Prostate gland (tissue), 2 donors: ENCODE measurements at regions not wholly inside any gene's neighbourhood (a gene's known extent, or its start where the extent isn't known, plus 50 kb on each side); places are given as distances from the start of the nearest gene placed in this dataset.

Experiments
- DNase-seq: peaks from one replicate; pipeline ENCODE4 v3.0.0-alpha.2; 2019; ENCODE audit warnings: low spot score
- H3K27ac ChIP-seq, 2 donors: fragments of 200-600 bp; sonication (generic); 2 replicates each; pipeline ENCODE4 v1.5.1; 2017 to 2019
- H3K27me3 ChIP-seq: fragments of 200-600 bp; sonication (generic); replicated peaks from 2 replicates; pipeline ENCODE4 v1.5.1; 2019; ENCODE audit not compliant: insufficient read depth
- H3K36me3 ChIP-seq, 2 donors: fragments of 200-600 bp; sonication (generic); 1 replicate in 1 of 2; 2 replicates in 1 of 2; pipeline versions ENCODE4 v1.5.1 to v1.8.1; 2017 to 2019
- H3K4me1 ChIP-seq: fragments of 200-600 bp; sonication (generic); replicated peaks from 2 replicates; pipeline ENCODE4 v1.5.1; 2019
- H3K4me3 ChIP-seq, 2 donors: fragments of 200-600 bp; sonication (generic); 2 replicates each; pipeline ENCODE4 v1.5.1; 2017 to 2019
- H3K9me3 ChIP-seq: fragments of 200-600 bp; sonication (generic); 2 replicates; pipeline ENCODE4 v1.5.1; 2017
- CTCF ChIP-seq, 4 experiments: fragments of 200-600 bp in 2 of 4; fragments of 450-650 bp in 2 of 4; sonication (generic) in 2 of 4; IDR thresholded peaks; 1 replicate in 3 of 4; 2 replicates in 1 of 4; pipeline ENCODE4 v1.5.1; 2016 to 2019; ENCODE audit warnings: antibody characterized with exemption in 4 of 4, mild to moderate bottlenecking in 2 of 4, moderate library complexity in 2 of 4
- POLR2A ChIP-seq: fragments of 450-650 bp; IDR thresholded peaks from one replicate; pipeline ENCODE4 v1.6.1; 2016; ENCODE audit warnings: antibody characterized with exemption, mild to moderate bottlenecking
- POLR2AphosphoS5 ChIP-seq: sonication (generic); formaldehyde crosslinking; IDR thresholded peaks from one replicate; pipeline ENCODE4 v1.6.1; 2017; ENCODE audit warnings: antibody characterized with exemption
- WGBS: methylation state at CpG from one replicate; pipeline ENCODE4 v1.1.5; 2018; 5-methylcytosine and 5-hydroxymethylcytosine counted together
- intact Hi-C: fragments of 100-400 bp; cut with DNase I; formaldehyde crosslinking; loops from one replicate; pipeline ENCODE4 v1.14.2; 2022

- TF ChIP-seq POLR2A, result no peak
- no peak for TF ChIP-seq POLR2AphosphoS5
- TF ChIP-seq CTCF (IDR thresholded peaks at IDR 0.05), result no peak
- Histone ChIP-seq H3K27me3 (peaks cover 3% of the 10 kb centered on the region), H3K9me3 (no peaks in the 10 kb centered on the region), H3K4me3 (no peak overlapping the region), H3K27ac (no peak overlapping the region), H3K4me1 (no peaks in the 10 kb centered on the region), H3K36me3 (no peaks in the 10 kb centered on the region)
- WGBS, result 94% methylated on average over 23 of the region's 23 CpGs
- intact Hi-C loops, result no loop called here
- no peak for DNase-seq
Observed at GRCh38 chr13:111407381-111408131, 87.1 kb downstream of the TEX29 start.

GRCh38 chr13:111409413-111409812 lies 89.0 kb downstream of the TEX29 start:
- Histone ChIP-seq H3K36me3 (no peaks in the 10 kb centered on the region), H3K9me3 (no peaks in the 10 kb centered on the region), H3K27ac (no peak overlapping the region), H3K4me1 (no peaks in the 10 kb centered on the region), H3K27me3 (peaks cover 11% of the 10 kb centered on the region), H3K4me3 (no peak overlapping the region)
- WGBS, result 62% methylated on average over 10 of the region's 10 CpGs
- intact Hi-C loops, result no loop called here
- TF ChIP-seq POLR2AphosphoS5, result no peak
- TF ChIP-seq POLR2A, result no peak
- no peak for TF ChIP-seq CTCF (IDR thresholded peaks at IDR 0.05)
- DNase-seq, result no peak

- no peak overlapping the region for H3K4me3 ChIP-seq
- H3K27ac ChIP-seq, result no peak overlapping the region
- no peak for DNase-seq
- H3K9me3 ChIP-seq, result no peaks in the 10 kb centered on the region
- 68% methylated on average over 27 of the region's 27 CpGs for WGBS
- no peak for TF ChIP-seq POLR2AphosphoS5
- no peak for TF ChIP-seq CTCF (IDR thresholded peaks at IDR 0.05)
- TF ChIP-seq POLR2A, result no peak
- no peaks in the 10 kb centered on the region for H3K36me3 ChIP-seq
- intact Hi-C loops, result no loop called here
- H3K4me1 ChIP-seq, result no peaks in the 10 kb centered on the region
- H3K27me3 ChIP-seq, result peaks cover 12% of the 10 kb centered on the region
Observed at GRCh38 chr13:111410232-111411021, 90.0 kb downstream of the TEX29 start.

- Histone ChIP-seq H3K27ac (no peak overlapping the region), H3K27me3 (peaks cover 12% of the 10 kb centered on the region), H3K4me3 (peak overlapping the region in 1 of 2 donors; percentile 1), H3K36me3 (no peaks in the 10 kb centered on the region), H3K9me3 (no peaks in the 10 kb centered on the region), H3K4me1 (no peaks in the 10 kb centered on the region)
- no peak for DNase-seq
- 58% methylated on average over 48 of the region's 48 CpGs for WGBS
- TF ChIP-seq POLR2A (no peak), CTCF (IDR thresholded peaks at IDR 0.05) (no peak), POLR2AphosphoS5 (no peak)
- intact Hi-C loops, result no loop called here
Observed at GRCh38 chr13:111411151-111411858, 90.9 kb downstream of the TEX29 start.
